Choroid plexus epithelial cell (primary cell): ENCODE measurements at regions not wholly inside any gene's neighbourhood (a gene's known extent, or its start where the extent isn't known, plus 50 kb on each side); places are given as distances from the start of the nearest gene placed in this dataset.
A peak's percentile ranks its signal among the peaks of the same experiment; 100 is the strongest.

Source experiments
- DNase-seq: peaks from one replicate; pipeline ENCODE4 v3.0.0-alpha.2; 2010; ENCODE audit warnings: low read depth
- H3K4me3 ChIP-seq: 2 replicates; pipeline ENCODE4 v1.5.1; 2011; ENCODE audit warnings: low read depth, mild to moderate bottlenecking, control low read depth, low read length, moderate library complexity
- CTCF ChIP-seq: conservative IDR thresholded peaks from 2 replicates; pipeline ENCODE4 v1.5.1; 2011; ENCODE audit warnings: low read depth, mild to moderate bottlenecking, control low read depth, inconsistent platforms, low read length, moderate library complexity

GRCh38 chr3:82084824-82085223 is 323.4 kb upstream of the GBE1 start:
- TF ChIP-seq CTCF: no peak
- H3K4me3 ChIP-seq: no peak overlapping the region
- DNase-seq: no peak

GRCh38 chr3:82082796-82083195 is 321.4 kb upstream of the GBE1 start:
- H3K4me3 ChIP-seq: no peak overlapping the region
- peak; percentile 65 for DNase-seq
- no peak for TF ChIP-seq CTCF

- H3K4me3 ChIP-seq: no peak overlapping the region
- no peak for TF ChIP-seq CTCF
Measured at GRCh38 chr3:82081351-82081750, 319.9 kb upstream of the GBE1 start.

GRCh38 chr3:82080792-82081191 is 319.3 kb upstream of the GBE1 start:
- no peak overlapping the region for H3K4me3 ChIP-seq
- no peak for TF ChIP-seq CTCF
- peak; percentile 41 for DNase-seq

More at GRCh38 chr3:82081351-82081750, 319.9 kb upstream of the GBE1 start:
- DNase-seq: no peak

GRCh38 chr3:82080261-82080660 is 318.8 kb upstream of the GBE1 start:
- DNase-seq: peak; percentile 39
- H3K4me3 ChIP-seq: no peak overlapping the region
- no peak for TF ChIP-seq CTCF

- TF ChIP-seq CTCF: no peak
- no peak overlapping the region for H3K4me3 ChIP-seq
- no peak for DNase-seq
Measured at GRCh38 chr3:82079335-82079890, 318.0 kb upstream of the GBE1 start.

- no peak for TF ChIP-seq CTCF
- no peak for DNase-seq
- no peak overlapping the region for H3K4me3 ChIP-seq
Measured at GRCh38 chr3:82078246-82078645, 316.8 kb upstream of the GBE1 start.
